Astrocyte of the spinal cord (primary cell): ENCODE measurements at regions not wholly inside any gene's neighbourhood (a gene's known extent, or its start where the extent isn't known, plus 50 kb on each side); places are given as distances from the start of the nearest gene placed in this dataset.
A peak's percentile ranks its signal among the peaks of the same experiment; 100 is the strongest.

Experiments
- DNase-seq: peaks from one replicate; pipeline ENCODE4 v3.0.0; 2011; ENCODE audit warnings: low read depth, low spot score
- H3K4me3 ChIP-seq: 2 replicates; pipeline ENCODE4 v1.5.1; 2011; ENCODE audit warnings: low read depth, mild to moderate bottlenecking, low read length, moderate library complexity
- in situ Hi-C: cut with HindIII; loops from 2 replicates; pipeline ENCODE4 v1.10.0; 2017; ENCODE audit warnings: low sequenced_read_pairs
- TF ChIP-seq, protein P1 (sequence below): IDR thresholded peaks from 2 replicates; pipeline ENCODE4 v1.5.1; 2012; ENCODE audit warnings: low read depth, mild to moderate bottlenecking, low read length, inconsistent platforms

DNA sequence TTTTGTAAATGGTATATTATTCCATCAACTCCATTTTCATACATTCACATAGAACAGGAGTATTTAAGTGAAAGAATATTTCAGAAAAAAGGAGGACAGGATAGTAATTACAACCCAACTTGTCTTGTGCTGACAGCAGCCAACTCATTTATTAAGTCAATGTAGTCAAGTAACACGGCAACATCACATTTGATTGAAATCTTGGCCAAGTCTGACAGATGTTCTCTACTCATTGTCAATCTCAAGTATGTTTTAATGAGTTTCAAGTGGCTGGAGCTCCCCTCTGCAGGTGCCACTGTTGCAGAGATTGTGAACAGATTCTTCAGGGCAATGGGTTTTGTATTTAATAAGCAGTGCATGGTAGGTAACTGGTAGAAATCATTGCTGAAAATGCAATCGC lies 332.5 kb downstream of the C4orf33 start:
- TF ChIP-seq, protein P1, sequence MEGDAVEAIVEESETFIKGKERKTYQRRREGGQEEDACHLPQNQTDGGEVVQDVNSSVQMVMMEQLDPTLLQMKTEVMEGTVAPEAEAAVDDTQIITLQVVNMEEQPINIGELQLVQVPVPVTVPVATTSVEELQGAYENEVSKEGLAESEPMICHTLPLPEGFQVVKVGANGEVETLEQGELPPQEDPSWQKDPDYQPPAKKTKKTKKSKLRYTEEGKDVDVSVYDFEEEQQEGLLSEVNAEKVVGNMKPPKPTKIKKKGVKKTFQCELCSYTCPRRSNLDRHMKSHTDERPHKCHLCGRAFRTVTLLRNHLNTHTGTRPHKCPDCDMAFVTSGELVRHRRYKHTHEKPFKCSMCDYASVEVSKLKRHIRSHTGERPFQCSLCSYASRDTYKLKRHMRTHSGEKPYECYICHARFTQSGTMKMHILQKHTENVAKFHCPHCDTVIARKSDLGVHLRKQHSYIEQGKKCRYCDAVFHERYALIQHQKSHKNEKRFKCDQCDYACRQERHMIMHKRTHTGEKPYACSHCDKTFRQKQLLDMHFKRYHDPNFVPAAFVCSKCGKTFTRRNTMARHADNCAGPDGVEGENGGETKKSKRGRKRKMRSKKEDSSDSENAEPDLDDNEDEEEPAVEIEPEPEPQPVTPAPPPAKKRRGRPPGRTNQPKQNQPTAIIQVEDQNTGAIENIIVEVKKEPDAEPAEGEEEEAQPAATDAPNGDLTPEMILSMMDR, result no peak
- in situ Hi-C loops, result no loop called here
- no peak overlapping the region for H3K4me3 ChIP-seq
- no peak for DNase-seq

DNA sequence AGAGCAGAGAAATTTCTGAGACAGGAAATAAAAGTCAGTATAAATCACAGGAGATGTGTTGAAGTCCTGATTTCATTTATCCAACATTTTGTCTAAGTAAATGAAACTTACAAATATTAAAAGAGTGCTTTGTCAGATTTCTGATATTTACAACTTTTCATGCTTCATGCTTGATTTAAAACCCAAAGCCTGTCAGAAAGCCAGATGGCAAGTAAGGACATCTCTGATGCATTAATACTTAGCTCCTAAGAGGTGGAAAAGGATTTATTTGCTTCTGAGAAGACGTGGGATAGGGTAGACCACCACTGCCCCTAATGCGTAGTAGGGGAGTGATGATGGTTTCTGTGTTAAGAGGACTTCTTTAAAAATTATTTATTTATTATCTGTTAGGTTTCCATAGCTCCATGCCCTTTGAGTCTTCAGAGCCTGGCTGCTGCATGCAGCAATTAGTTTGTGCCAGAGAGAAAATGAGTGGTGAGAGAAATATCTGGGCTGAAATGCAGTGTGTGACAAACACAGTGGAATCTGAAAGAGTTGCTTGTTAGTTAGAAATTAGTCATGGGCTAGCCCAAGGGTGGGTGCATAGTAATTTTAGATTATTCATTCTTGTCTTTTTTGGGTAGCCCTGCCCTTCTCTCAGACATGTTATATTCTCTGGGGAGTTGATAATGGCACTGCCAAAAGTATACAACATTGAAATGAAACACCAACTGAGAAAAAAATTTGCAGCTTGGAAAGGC lies 333.8 kb downstream of the C4orf33 start:
- DNase-seq, result peak; percentile 22
- in situ Hi-C loops, result no loop called here
- TF ChIP-seq, protein P1, result no peak

DNA sequence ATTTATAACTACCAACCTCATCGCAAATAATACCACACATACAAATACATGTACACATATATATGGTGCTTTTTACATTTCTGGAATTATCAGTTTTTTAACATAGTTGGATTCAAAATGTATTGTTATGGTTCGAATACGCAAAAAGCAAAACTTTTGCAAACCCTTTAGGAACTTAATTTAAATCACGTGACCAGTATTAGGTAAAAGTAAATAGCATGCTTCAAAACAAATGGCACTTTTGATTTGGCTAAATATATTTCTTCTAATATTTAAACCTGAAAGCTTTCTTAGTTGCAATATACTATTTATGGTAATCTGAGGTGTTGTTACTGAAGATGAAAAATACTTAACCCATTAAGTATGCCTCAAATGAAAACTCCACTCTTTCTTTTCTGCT lies 341.4 kb downstream of the C4orf33 start:
- H3K4me3 ChIP-seq, result no peak overlapping the region
- TF ChIP-seq, protein P1, result no peak
- in situ Hi-C loops, result no loop called here
- no peak for DNase-seq

More for the DNA sequence above, 333.8 kb downstream of the C4orf33 start:
- no peak overlapping the region for H3K4me3 ChIP-seq

DNA sequence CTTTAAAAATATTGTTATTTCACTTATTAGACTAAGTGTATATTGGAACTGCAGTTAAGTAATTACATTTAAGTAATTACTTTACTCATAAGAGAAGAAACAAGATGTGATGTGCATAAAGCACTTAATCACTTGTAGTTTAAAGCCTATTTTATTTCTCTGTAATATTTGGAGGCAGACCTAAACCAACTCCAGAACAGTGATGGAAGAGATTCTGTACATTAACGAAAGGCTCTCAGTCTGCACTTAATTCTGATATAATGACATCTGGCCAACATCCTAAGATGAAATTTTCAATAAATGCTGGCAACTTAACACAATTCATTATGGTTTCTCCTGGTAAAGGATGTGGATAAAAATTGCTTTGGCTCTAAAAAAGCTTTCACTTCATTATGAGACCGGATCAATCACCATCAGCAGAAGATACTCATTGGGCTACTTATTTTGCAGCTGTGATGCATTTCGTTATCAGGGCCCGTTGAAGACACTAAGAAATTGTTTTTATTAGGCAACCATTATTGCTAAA lies 342.6 kb downstream of the C4orf33 start:
- DNase-seq, result no peak
- H3K4me3 ChIP-seq, result no peak overlapping the region
- TF ChIP-seq, protein P1, result no peak
- in situ Hi-C loops, result no loop called here

DNA sequence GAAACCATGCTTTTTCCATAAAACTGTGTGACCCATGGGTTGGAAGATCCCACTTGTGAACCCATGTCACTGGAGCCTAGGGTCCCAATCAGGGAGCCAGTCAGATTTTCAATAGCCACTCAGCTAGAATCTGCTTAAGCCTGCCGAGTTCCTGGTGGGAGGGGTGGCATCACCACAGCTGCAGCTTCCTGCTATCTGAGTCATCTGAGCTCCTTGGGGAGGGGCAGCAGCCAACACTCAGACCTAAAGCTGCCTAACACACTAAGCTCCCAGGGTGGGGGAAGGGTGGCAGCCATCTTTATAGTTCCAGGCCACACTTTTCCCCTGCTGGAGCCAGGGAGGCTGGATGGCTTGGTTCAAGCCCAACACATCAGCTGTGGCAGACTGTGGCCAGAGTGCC lies 350.1 kb downstream of the C4orf33 start:
- H3K4me3 ChIP-seq, result no peak overlapping the region
- in situ Hi-C loops, result no loop called here
- DNase-seq, result no peak
- TF ChIP-seq, protein P1, result no peak

DNA sequence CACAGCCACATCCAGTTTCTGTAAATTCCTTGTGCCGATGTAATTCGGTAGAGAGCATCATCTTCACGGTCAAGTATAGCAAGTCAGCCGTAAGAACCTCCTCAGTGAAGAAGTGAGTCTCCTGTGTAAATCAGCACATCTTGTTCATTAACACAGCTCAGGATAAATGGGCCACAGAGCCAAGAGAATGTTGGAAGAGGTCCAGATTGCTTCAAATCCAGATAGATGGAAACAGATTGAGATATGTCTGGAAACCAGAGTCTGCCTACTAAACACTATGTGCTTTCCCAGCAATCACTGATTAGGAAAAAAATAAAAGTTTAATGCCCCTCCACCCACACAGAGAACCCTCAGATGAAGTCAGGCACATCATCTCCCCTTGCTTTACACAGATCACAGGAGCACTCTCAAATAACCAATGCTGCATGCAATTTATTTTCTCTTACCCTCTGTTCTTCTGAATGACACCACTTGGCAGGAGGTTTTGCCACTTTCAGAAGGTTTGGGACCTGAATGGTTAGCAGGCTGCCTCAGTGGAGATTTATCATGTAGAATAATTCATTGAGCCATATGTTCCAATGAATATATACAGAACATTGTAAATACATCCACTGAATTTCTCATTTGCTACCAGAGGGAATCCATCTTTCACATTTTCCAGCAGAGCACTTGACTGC lies 357.7 kb downstream of the C4orf33 start:
- in situ Hi-C loops, result no loop called here
- DNase-seq, result no peak
- H3K4me3 ChIP-seq, result no peak overlapping the region
- TF ChIP-seq, protein P1, result no peak
